Liver (tissue), 7 donors: ENCODE measurements at regions not wholly inside any gene's neighbourhood (a gene's known extent, or its start where the extent isn't known, plus 50 kb on each side); places are given as distances from the start of the nearest gene placed in this dataset.

Experiments used
- DNase-seq: peaks from one replicate; pipeline ENCODE4 v3.0.0-alpha.2; 2017; ENCODE audit warnings: low spot score
- H3K27ac ChIP-seq, 2 donors: one replicate each; pipeline ENCODE4 v1.7.0; 2013; ENCODE audit warnings: inconsistent platforms in 2 of 2, low read length in 2 of 2, control low read depth in 1 of 2, low read depth in 1 of 2, mild to moderate bottlenecking in 1 of 2
- H3K27me3 ChIP-seq, 4 donors: one replicate each; pipeline versions ENCODE4 v1.6.1 to v1.7.0; 2013; ENCODE audit warnings: low read length in 3 of 4, inconsistent platforms in 1 of 4, mild to moderate bottlenecking in 1 of 4, moderate library complexity in 1 of 4; ENCODE audit not compliant: control insufficient read depth in 4 of 4, insufficient read depth in 4 of 4
- H3K36me3 ChIP-seq, 4 donors: one replicate each; pipeline versions ENCODE4 v1.6.1 to v1.7.0; 2013; ENCODE audit warnings: low read length in 3 of 4, mild to moderate bottlenecking in 3 of 4, low read depth in 1 of 4, moderate library complexity in 1 of 4; ENCODE audit not compliant: control insufficient read depth in 4 of 4, insufficient read depth in 3 of 4
- H3K4me1 ChIP-seq, 4 donors: one replicate each; pipeline versions ENCODE4 v1.6.1 to v1.7.0; 2013; ENCODE audit warnings: low read length in 3 of 4, mild to moderate bottlenecking in 3 of 4, moderate library complexity in 1 of 4; ENCODE audit not compliant: control insufficient read depth in 4 of 4, insufficient read depth in 4 of 4
- H3K4me3 ChIP-seq, 3 donors: one replicate each; pipeline versions ENCODE4 v1.6.1 to v1.7.0; 2013; ENCODE audit warnings: low read length in 3 of 3, control low read depth in 1 of 3, low read depth in 1 of 3, mild to moderate bottlenecking in 1 of 3
- H3K9ac ChIP-seq, 2 donors: one replicate each; pipeline ENCODE4 v1.7.0; 2013; ENCODE audit warnings: low read length in 2 of 2, mild to moderate bottlenecking in 2 of 2, moderate library complexity in 2 of 2, control low read depth in 1 of 2, low read depth in 1 of 2
- H3K9me3 ChIP-seq, 4 donors: one replicate each; pipeline versions ENCODE4 v1.6.1 to v1.7.0; 2013; ENCODE audit warnings: low read length in 3 of 4; ENCODE audit not compliant: control insufficient read depth in 4 of 4
- EGR1 ChIP-seq, 2 donors: IDR thresholded peaks; 2 replicates each; pipeline ENCODE4 v1.6.1; 2016 to 2018; ENCODE audit warnings: antibody characterized with exemption in 2 of 2, low read depth in 2 of 2
- JUND ChIP-seq, 2 donors: IDR thresholded peaks; 2 replicates each; pipeline ENCODE4 v1.6.1; 2016; ENCODE audit warnings: antibody characterized with exemption in 2 of 2
- NR2F2 ChIP-seq: IDR thresholded peaks from 2 replicates; pipeline ENCODE4 v1.6.1; 2016; ENCODE audit warnings: antibody characterized with exemption
- WGBS: extraction: QIAGEN DNeasy Blood & Tissue Kit; methylation state at CpG from one replicate; pipeline ENCODE4 v1.1.7; 2013; 5-methylcytosine and 5-hydroxymethylcytosine counted together
- TF ChIP-seq, protein P1 (sequence below): IDR thresholded peaks from 2 replicates; pipeline ENCODE4 v1.6.1; 2016; ENCODE audit warnings: antibody characterized with exemption, mild to moderate bottlenecking
- donor health status: healthy.
- donor health status: healthy.
- donor health status: healthy.
- donor health status: healthy.

DNA sequence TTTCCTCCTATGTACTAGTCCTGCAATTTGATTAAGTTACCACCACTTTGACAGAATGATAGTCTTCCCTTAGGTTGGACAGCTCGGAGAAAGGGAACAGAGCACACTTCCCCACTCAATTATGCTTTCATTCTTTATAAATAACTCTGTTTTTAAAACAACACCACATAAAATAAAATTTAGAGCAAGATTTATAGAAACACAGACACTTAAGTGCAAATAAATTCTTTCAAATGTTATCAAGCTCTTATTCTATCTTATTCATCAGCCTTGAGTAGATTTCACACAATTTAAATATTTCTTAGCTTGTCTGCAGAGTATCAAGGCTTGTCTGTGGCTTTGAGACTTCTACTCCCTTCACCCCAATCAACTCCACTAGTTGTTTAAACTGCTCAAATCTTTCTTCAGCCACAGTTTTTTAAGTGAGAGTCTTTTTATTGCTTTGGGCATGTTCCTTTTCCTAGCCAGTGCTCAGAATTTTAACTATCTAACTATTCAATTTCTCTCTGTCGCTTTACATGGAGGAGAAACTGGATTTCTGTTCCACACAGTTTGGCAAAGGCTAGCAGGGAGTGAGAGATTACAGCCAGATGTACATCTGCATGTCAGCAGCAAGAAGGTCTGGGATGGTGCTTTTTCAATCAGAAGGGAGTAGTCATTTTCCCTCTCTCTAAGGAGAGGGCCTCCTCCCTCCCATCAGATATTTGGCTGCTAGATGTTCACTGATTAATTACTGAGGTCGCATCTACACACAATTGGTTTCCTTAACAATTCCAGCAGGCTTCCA lies 53.1 kb upstream of the PLAC1 start:
- H3K27ac ChIP-seq: no peak overlapping the region
- H3K27me3 ChIP-seq: no peaks in the 10 kb centered on the region
- TF ChIP-seq NR2F2 (no peak), JUND (IDR thresholded peaks at IDR 0.05) (no peak), EGR1 (IDR thresholded peaks at IDR 0.05; ENCODE audit: low read depth in 2 of 2) (no peak)
- TF ChIP-seq, protein P1, sequence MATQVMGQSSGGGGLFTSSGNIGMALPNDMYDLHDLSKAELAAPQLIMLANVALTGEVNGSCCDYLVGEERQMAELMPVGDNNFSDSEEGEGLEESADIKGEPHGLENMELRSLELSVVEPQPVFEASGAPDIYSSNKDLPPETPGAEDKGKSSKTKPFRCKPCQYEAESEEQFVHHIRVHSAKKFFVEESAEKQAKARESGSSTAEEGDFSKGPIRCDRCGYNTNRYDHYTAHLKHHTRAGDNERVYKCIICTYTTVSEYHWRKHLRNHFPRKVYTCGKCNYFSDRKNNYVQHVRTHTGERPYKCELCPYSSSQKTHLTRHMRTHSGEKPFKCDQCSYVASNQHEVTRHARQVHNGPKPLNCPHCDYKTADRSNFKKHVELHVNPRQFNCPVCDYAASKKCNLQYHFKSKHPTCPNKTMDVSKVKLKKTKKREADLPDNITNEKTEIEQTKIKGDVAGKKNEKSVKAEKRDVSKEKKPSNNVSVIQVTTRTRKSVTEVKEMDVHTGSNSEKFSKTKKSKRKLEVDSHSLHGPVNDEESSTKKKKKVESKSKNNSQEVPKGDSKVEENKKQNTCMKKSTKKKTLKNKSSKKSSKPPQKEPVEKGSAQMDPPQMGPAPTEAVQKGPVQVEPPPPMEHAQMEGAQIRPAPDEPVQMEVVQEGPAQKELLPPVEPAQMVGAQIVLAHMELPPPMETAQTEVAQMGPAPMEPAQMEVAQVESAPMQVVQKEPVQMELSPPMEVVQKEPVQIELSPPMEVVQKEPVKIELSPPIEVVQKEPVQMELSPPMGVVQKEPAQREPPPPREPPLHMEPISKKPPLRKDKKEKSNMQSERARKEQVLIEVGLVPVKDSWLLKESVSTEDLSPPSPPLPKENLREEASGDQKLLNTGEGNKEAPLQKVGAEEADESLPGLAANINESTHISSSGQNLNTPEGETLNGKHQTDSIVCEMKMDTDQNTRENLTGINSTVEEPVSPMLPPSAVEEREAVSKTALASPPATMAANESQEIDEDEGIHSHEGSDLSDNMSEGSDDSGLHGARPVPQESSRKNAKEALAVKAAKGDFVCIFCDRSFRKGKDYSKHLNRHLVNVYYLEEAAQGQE: no peak
- H3K4me1 ChIP-seq: no peaks in the 10 kb centered on the region
- H3K4me3 ChIP-seq: no peak overlapping the region
- 72% methylated on average over 3 of the region's 3 CpGs for WGBS
- H3K9ac ChIP-seq: no peak overlapping the region
- no peak for DNase-seq
- H3K36me3 ChIP-seq: no peaks in the 10 kb centered on the region
- H3K9me3 ChIP-seq: no peaks in the 10 kb centered on the region
